ENCODE measurements at regions not wholly inside any gene's neighbourhood (a gene's known extent, or its start where the extent isn't known, plus 50 kb on each side); places are given as distances from the start of the nearest gene placed in this dataset.

- no peak overlapping the region for H3K9ac ChIP-seq (ENCODE audit: low read length in 5 of 5)
- peaks cover 0 to 2% (median 0%) of the 10 kb centered on the region in 5 donors for H3K4me1 ChIP-seq (ENCODE audit: control insufficient read depth in 5 of 5, insufficient read depth in 5 of 5, low read length in 5 of 5)
- H3K27ac ChIP-seq (ENCODE audit: low read depth, low read length), result no peak overlapping the region
- H3K27me3 ChIP-seq (ENCODE audit: control insufficient read depth in 5 of 5, insufficient read depth in 4 of 5, low read length in 5 of 5), result peaks cover 0 to 4% (median 0%) of the 10 kb centered on the region in 5 donors
- H3K9me3 ChIP-seq (ENCODE audit: control insufficient read depth in 5 of 5, low read length in 5 of 5), result no peaks in the 10 kb centered on the region
- no peaks in the 10 kb centered on the region for H3K36me3 ChIP-seq (ENCODE audit: control insufficient read depth in 5 of 5, insufficient read depth in 5 of 5, low read length in 5 of 5)
- H3K4me3 ChIP-seq (ENCODE audit: low read depth in 1 of 5, low read length in 5 of 5), result no peak overlapping the region
Measured at GRCh38 chr20:57826666-57827287, 117.0 kb upstream of the PMEPA1 start.

- Histone ChIP-seq H3K36me3 (ENCODE audit: control insufficient read depth in 5 of 5, insufficient read depth in 5 of 5, low read length in 5 of 5) (no peaks in the 10 kb centered on the region), H3K9ac (ENCODE audit: low read length in 5 of 5) (no peak overlapping the region), H3K9me3 (ENCODE audit: control insufficient read depth in 5 of 5, low read length in 5 of 5) (no peaks in the 10 kb centered on the region), H3K27me3 (ENCODE audit: control insufficient read depth in 5 of 5, insufficient read depth in 4 of 5, low read length in 5 of 5) (peaks cover 3 to 17% (median 12%) of the 10 kb centered on the region in 5 donors), H3K27ac (ENCODE audit: low read depth, low read length) (no peak overlapping the region), H3K4me1 (ENCODE audit: control insufficient read depth in 5 of 5, insufficient read depth in 5 of 5, low read length in 5 of 5) (peaks cover 0 to 2% (median 0%) of the 10 kb centered on the region in 5 donors), H3K4me3 (ENCODE audit: low read depth in 1 of 5, low read length in 5 of 5) (no peak overlapping the region)
Measured at GRCh38 chr20:57824909-57825308, 115.1 kb upstream of the PMEPA1 start.

DNA sequence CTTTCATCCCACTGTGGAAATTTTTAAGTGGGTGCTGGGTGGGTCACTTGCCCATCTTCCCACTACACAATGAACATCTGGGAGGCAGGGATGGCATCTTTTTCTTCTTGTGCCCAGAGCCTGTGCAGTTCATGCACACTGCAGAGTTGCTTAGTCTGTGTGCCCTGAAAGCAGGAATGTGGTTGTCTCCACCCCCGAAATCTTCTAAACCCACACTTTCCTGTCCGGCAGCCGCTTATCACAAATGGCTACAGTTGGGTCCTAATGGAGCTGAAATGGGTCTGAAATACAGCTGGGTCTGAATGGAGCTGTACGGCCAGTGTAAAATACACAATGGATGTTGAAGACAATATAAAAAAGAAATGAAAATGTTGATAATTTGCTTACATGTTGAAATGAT lies 112.1 kb upstream of the PMEPA1 start:
- Histone ChIP-seq H3K4me3 (ENCODE audit: low read depth in 1 of 5, low read length in 5 of 5) (no peak overlapping the region), H3K9me3 (ENCODE audit: control insufficient read depth in 5 of 5, low read length in 5 of 5) (no peaks in the 10 kb centered on the region), H3K36me3 (ENCODE audit: control insufficient read depth in 5 of 5, insufficient read depth in 5 of 5, low read length in 5 of 5) (no peaks in the 10 kb centered on the region), H3K4me1 (ENCODE audit: control insufficient read depth in 5 of 5, insufficient read depth in 5 of 5, low read length in 5 of 5) (peaks cover 0 to 2% (median 0%) of the 10 kb centered on the region in 5 donors), H3K27ac (ENCODE audit: low read depth, low read length) (no peak overlapping the region), H3K9ac (ENCODE audit: low read length in 5 of 5) (no peak overlapping the region), H3K27me3 (ENCODE audit: control insufficient read depth in 5 of 5, insufficient read depth in 4 of 5, low read length in 5 of 5) (peaks cover 10 to 22% (median 18%) of the 10 kb centered on the region in 5 donors)

- Histone ChIP-seq H3K9me3 (ENCODE audit: control insufficient read depth in 5 of 5, low read length in 5 of 5) (no peaks in the 10 kb centered on the region), H3K9ac (ENCODE audit: low read length in 5 of 5) (no peak overlapping the region), H3K36me3 (ENCODE audit: control insufficient read depth in 5 of 5, insufficient read depth in 5 of 5, low read length in 5 of 5) (no peaks in the 10 kb centered on the region), H3K27me3 (ENCODE audit: control insufficient read depth in 5 of 5, insufficient read depth in 4 of 5, low read length in 5 of 5) (peaks cover 10 to 22% (median 16%) of the 10 kb centered on the region in 5 donors), H3K4me3 (ENCODE audit: low read depth in 1 of 5, low read length in 5 of 5) (no peak overlapping the region), H3K27ac (ENCODE audit: low read depth, low read length) (no peak overlapping the region), H3K4me1 (ENCODE audit: control insufficient read depth in 5 of 5, insufficient read depth in 5 of 5, low read length in 5 of 5) (no peaks in the 10 kb centered on the region)
Measured at GRCh38 chr20:57819691-57820380, 110.0 kb upstream of the PMEPA1 start.

GRCh38 chr20:57819291-57819690 lies 109.5 kb upstream of the PMEPA1 start:
- no peaks in the 10 kb centered on the region for H3K36me3 ChIP-seq (ENCODE audit: control insufficient read depth in 5 of 5, insufficient read depth in 5 of 5, low read length in 5 of 5)
- no peak overlapping the region for H3K9ac ChIP-seq (ENCODE audit: low read length in 5 of 5)
- H3K4me1 ChIP-seq (ENCODE audit: control insufficient read depth in 5 of 5, insufficient read depth in 5 of 5, low read length in 5 of 5), result no peaks in the 10 kb centered on the region
- H3K27ac ChIP-seq (ENCODE audit: low read depth, low read length), result no peak overlapping the region
- H3K4me3 ChIP-seq (ENCODE audit: low read depth in 1 of 5, low read length in 5 of 5), result no peak overlapping the region
- peaks cover 10 to 22% (median 16%) of the 10 kb centered on the region in 5 donors for H3K27me3 ChIP-seq (ENCODE audit: control insufficient read depth in 5 of 5, insufficient read depth in 4 of 5, low read length in 5 of 5)
- no peaks in the 10 kb centered on the region for H3K9me3 ChIP-seq (ENCODE audit: control insufficient read depth in 5 of 5, low read length in 5 of 5)

GRCh38 chr20:57818418-57819181 lies 108.8 kb upstream of the PMEPA1 start:
- Histone ChIP-seq H3K9ac (ENCODE audit: low read length in 5 of 5) (no peak overlapping the region), H3K36me3 (ENCODE audit: control insufficient read depth in 5 of 5, insufficient read depth in 5 of 5, low read length in 5 of 5) (no peaks in the 10 kb centered on the region), H3K4me1 (ENCODE audit: control insufficient read depth in 5 of 5, insufficient read depth in 5 of 5, low read length in 5 of 5) (no peaks in the 10 kb centered on the region), H3K27me3 (ENCODE audit: control insufficient read depth in 5 of 5, insufficient read depth in 4 of 5, low read length in 5 of 5) (peaks cover 10 to 22% (median 16%) of the 10 kb centered on the region in 5 donors), H3K4me3 (ENCODE audit: low read depth in 1 of 5, low read length in 5 of 5) (no peak overlapping the region), H3K9me3 (ENCODE audit: control insufficient read depth in 5 of 5, low read length in 5 of 5) (no peaks in the 10 kb centered on the region), H3K27ac (ENCODE audit: low read depth, low read length) (no peak overlapping the region)

DNA sequence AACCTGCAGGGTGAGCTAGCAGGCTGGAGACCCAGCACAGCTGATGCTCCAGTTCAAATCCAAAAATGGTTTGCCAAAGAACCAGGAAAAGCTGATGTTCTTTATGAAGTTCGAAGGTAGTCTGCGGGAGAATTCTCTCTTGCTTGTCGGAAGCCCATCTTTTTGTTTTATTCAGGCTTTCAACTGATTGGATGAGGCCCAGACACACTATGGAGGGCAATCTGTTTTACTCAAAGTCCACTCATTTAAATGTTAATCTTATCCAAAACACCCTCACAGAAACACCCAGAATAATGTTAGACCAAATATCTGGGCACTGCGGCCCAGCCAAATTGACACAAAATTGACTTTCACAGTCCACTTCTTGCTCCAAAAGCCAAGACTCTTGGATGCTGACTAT lies 105.6 kb upstream of the PMEPA1 start:
- H3K9me3 ChIP-seq (ENCODE audit: control insufficient read depth in 5 of 5, low read length in 5 of 5), result no peaks in the 10 kb centered on the region
- H3K9ac ChIP-seq (ENCODE audit: low read length in 5 of 5), result no peak overlapping the region
- H3K4me1 ChIP-seq (ENCODE audit: control insufficient read depth in 5 of 5, insufficient read depth in 5 of 5, low read length in 5 of 5), result peaks cover 0 to 9% (median 7%) of the 10 kb centered on the region in 5 donors
- H3K27me3 ChIP-seq (ENCODE audit: control insufficient read depth in 5 of 5, insufficient read depth in 4 of 5, low read length in 5 of 5), result peaks cover 7 to 11% (median 9%) of the 10 kb centered on the region in 5 donors
- no peak overlapping the region for H3K27ac ChIP-seq (ENCODE audit: low read depth, low read length)
- no peak overlapping the region for H3K4me3 ChIP-seq (ENCODE audit: low read depth in 1 of 5, low read length in 5 of 5)
- H3K36me3 ChIP-seq (ENCODE audit: control insufficient read depth in 5 of 5, insufficient read depth in 5 of 5, low read length in 5 of 5), result no peaks in the 10 kb centered on the region

DNA sequence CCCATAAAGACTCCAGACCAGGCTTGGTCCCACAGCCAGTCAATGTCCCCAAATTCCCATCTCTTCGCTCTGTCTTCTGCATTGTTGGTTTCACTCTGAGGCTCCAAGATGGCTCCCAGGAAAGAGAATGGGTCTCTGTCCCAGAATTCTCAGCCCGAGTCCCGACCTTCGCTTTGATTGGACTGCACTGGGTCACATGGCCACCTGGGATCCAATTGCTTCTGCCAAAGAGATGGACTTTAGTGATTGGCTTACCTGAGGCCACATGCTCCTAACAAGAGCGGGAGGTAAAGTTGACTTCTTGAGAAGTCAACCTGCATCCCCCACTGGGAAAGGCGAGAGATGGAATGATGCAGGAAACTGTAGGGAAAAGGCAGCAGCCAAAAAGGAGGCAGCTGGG lies 104.7 kb upstream of the PMEPA1 start:
- Histone ChIP-seq H3K4me3 (ENCODE audit: low read depth in 1 of 5, low read length in 5 of 5) (no peak overlapping the region), H3K9me3 (ENCODE audit: control insufficient read depth in 5 of 5, low read length in 5 of 5) (no peaks in the 10 kb centered on the region), H3K36me3 (ENCODE audit: control insufficient read depth in 5 of 5, insufficient read depth in 5 of 5, low read length in 5 of 5) (no peaks in the 10 kb centered on the region), H3K9ac (ENCODE audit: low read length in 5 of 5) (no peak overlapping the region), H3K4me1 (ENCODE audit: control insufficient read depth in 5 of 5, insufficient read depth in 5 of 5, low read length in 5 of 5) (peaks cover 0 to 13% (median 8%) of the 10 kb centered on the region in 5 donors), H3K27me3 (ENCODE audit: control insufficient read depth in 5 of 5, insufficient read depth in 4 of 5, low read length in 5 of 5) (peaks cover 0 to 4% (median 4%) of the 10 kb centered on the region in 5 donors), H3K27ac (ENCODE audit: low read depth, low read length) (no peak overlapping the region)

- Histone ChIP-seq H3K4me3 (ENCODE audit: low read depth in 1 of 5, low read length in 5 of 5) (no peak overlapping the region), H3K9ac (ENCODE audit: low read length in 5 of 5) (no peak overlapping the region), H3K4me1 (ENCODE audit: control insufficient read depth in 5 of 5, insufficient read depth in 5 of 5, low read length in 5 of 5) (peaks cover 0 to 13% (median 11%) of the 10 kb centered on the region in 5 donors), H3K9me3 (ENCODE audit: control insufficient read depth in 5 of 5, low read length in 5 of 5) (no peaks in the 10 kb centered on the region), H3K27ac (ENCODE audit: low read depth, low read length) (no peak overlapping the region), H3K36me3 (ENCODE audit: control insufficient read depth in 5 of 5, insufficient read depth in 5 of 5, low read length in 5 of 5) (no peaks in the 10 kb centered on the region), H3K27me3 (ENCODE audit: control insufficient read depth in 5 of 5, insufficient read depth in 4 of 5, low read length in 5 of 5) (no peaks in the 10 kb centered on the region)
Measured at GRCh38 chr20:57813509-57814269, 103.9 kb upstream of the PMEPA1 start.

Data from subcutaneous abdominal adipose tissue (tissue), 5 donors.